H1 (cell line): ENCODE measurements at regions not wholly inside any gene's neighbourhood (a gene's known extent, or its start where the extent isn't known, plus 50 kb on each side); places are given as distances from the start of the nearest gene placed in this dataset.
A peak's percentile ranks its signal among the peaks of the same experiment; 100 is the strongest.

Source experiments
- CTCF ChIA-PET: fragments of 300-600 bp; sonication (Branson Sonifier 250); formaldehyde crosslinking; loops from one replicate; lab custom pipeline; 2021; ENCODE audit not compliant: partially characterized antibody; lab: Charles Lee
- POLR2A ChIA-PET: fragments of 300-600 bp; sonication (Branson Sonifier 250); formaldehyde crosslinking; loops from one replicate; lab custom pipeline; 2021; ENCODE audit warnings: inconsistent platforms; ENCODE audit not compliant: partially characterized antibody; lab: Charles Lee
- DNase-seq, 2 experiments: peaks; one replicate each; pipeline versions ENCODE4 v3.0.0 to v3.0.0-alpha.2; 2010 to 2022; ENCODE audit warnings: low spot score in 2 of 2, low read depth in 1 of 2, mixed read lengths in 1 of 2
- FAIRE-seq: peaks from 2 replicates; lab custom pipeline; 2011; peaks lifted over from hg19 to GRCh38; lab: Jason Lieb, UNC
- H2AFZ ChIP-seq: 2 replicates; pipeline ENCODE4 v1.8.1; 2012; ENCODE audit warnings: low read length, inconsistent platforms
- H2AK5ac ChIP-seq: 2 replicates; pipeline ENCODE4 v1.6.1; 2013; ENCODE audit warnings: low read depth, low read length
- H2BK120ac ChIP-seq: replicated peaks from 2 replicates; pipeline ENCODE3; 2013; ENCODE audit warnings: low read depth, low read length, inconsistent platforms
- H2BK12ac ChIP-seq: 2 replicates; pipeline ENCODE4 v1.6.1; 2013; ENCODE audit warnings: low read depth, low read length
- H2BK15ac ChIP-seq: 2 replicates; pipeline ENCODE4 v1.6.1; 2013; ENCODE audit warnings: low read length
- H2BK20ac ChIP-seq: 2 replicates; pipeline ENCODE4 v1.6.1; 2013; ENCODE audit warnings: low read length
- H2BK5ac ChIP-seq: 2 replicates; pipeline ENCODE4 v1.6.1; 2013; ENCODE audit warnings: low read depth, low read length
- H3K14ac ChIP-seq: 2 replicates; pipeline ENCODE4 v1.6.1; 2013; ENCODE audit warnings: inconsistent platforms; ENCODE audit not compliant: insufficient read length
- H3K18ac ChIP-seq: 2 replicates; pipeline ENCODE4 v1.6.1; 2013; ENCODE audit warnings: low read length; ENCODE audit errors: extremely low read depth
- H3K23ac ChIP-seq: 2 replicates; pipeline ENCODE4 v1.6.1; 2013; ENCODE audit warnings: inconsistent platforms; ENCODE audit not compliant: insufficient read length
- H3K23me2 ChIP-seq: 2 replicates; pipeline ENCODE4 v1.6.1; 2013; ENCODE audit warnings: low read depth, low read length
- H3K27ac ChIP-seq: 2 replicates; pipeline ENCODE4 v1.6.1; 2011; ENCODE audit warnings: low read depth, low read length, inconsistent platforms
- H3K27me3 ChIP-seq, 4 experiments: replicated peaks in 1 of 4; 1 replicate in 1 of 4; 2 replicates in 3 of 4; pipeline versions ENCODE4 v1.6.1 to v1.8.1; 2011 to 2013; ENCODE audit warnings: low read length in 3 of 4, mild to moderate bottlenecking in 3 of 4, inconsistent platforms in 2 of 4, mixed read lengths in 2 of 4, moderate library complexity in 1 of 4; ENCODE audit not compliant: control insufficient read depth in 3 of 4, insufficient read depth in 3 of 4; ENCODE audit errors: extremely low read depth in 1 of 4
- H3K36me3 ChIP-seq, 4 experiments: 2 replicates each; pipeline versions ENCODE4 v1.6.1 to v1.8.1; 2011 to 2013; ENCODE audit warnings: mild to moderate bottlenecking in 4 of 4, low read length in 3 of 4, moderate library complexity in 2 of 4, control low read depth in 1 of 4, inconsistent platforms in 1 of 4; ENCODE audit not compliant: insufficient read depth in 4 of 4, control insufficient read depth in 2 of 4
- H3K4ac ChIP-seq: replicated peaks from 2 replicates; pipeline ENCODE3; 2013; ENCODE audit warnings: low read length, low read depth, mixed read lengths, inconsistent platforms; ENCODE audit not compliant: insufficient read length
- H3K4me1 ChIP-seq, 4 experiments: replicated peaks in 1 of 4; 1 replicate in 1 of 4; 2 replicates in 3 of 4; pipeline versions ENCODE4 v1.6.1 to v1.8.1; 2011 to 2013; ENCODE audit warnings: low read length in 3 of 4, inconsistent platforms in 2 of 4, mixed read lengths in 1 of 4; ENCODE audit not compliant: insufficient read depth in 4 of 4, control insufficient read depth in 3 of 4
- H3K4me2 ChIP-seq, 2 experiments: 2 replicates each; pipeline versions ENCODE4 v1.6.1 to v1.8.1; 2011 to 2013; ENCODE audit warnings: low read depth in 2 of 2, low read length in 2 of 2, control low read depth in 1 of 2, inconsistent platforms in 1 of 2, mild to moderate bottlenecking in 1 of 2; ENCODE audit not compliant: insufficient read depth in 1 of 2
- H3K4me3 ChIP-seq, 4 experiments: fragments of 200-600, 300-600 bp in 1 of 4; sonication (generic), shearing (Covaris generic), sonication (Bioruptor Twin) in 1 of 4; 2 replicates each; pipeline versions ENCODE4 v1.5.1 to v1.8.1; 2011 to 2016; ENCODE audit warnings: low read length in 4 of 4, low read depth in 3 of 4, control low read depth in 2 of 4, inconsistent platforms in 2 of 4, mild to moderate bottlenecking in 2 of 4, mixed read lengths in 1 of 4, moderate library complexity in 1 of 4; ENCODE audit not compliant: insufficient read depth in 2 of 4; ENCODE audit errors: extremely low read depth in 1 of 4
- H3K56ac ChIP-seq: replicated peaks from 2 replicates; pipeline ENCODE3; 2013; ENCODE audit warnings: low read depth, mild to moderate bottlenecking, mixed read lengths, low read length, inconsistent platforms; ENCODE audit not compliant: insufficient read length
- H3K79me1 ChIP-seq: 2 replicates; pipeline ENCODE4 v1.6.1; 2013; ENCODE audit warnings: low read depth, low read length, control low read depth
- H3K79me2 ChIP-seq, 2 experiments: 2 replicates each; pipeline versions ENCODE4 v1.6.1 to v1.8.1; 2012 to 2013; ENCODE audit warnings: low read length in 2 of 2, mild to moderate bottlenecking in 2 of 2, inconsistent platforms in 1 of 2; ENCODE audit not compliant: insufficient read depth in 2 of 2, control insufficient read depth in 1 of 2
- H3K9ac ChIP-seq, 4 experiments: replicated peaks in 1 of 4; 1 replicate in 1 of 4; 2 replicates in 3 of 4; pipeline versions ENCODE4 v1.6.1 to v1.8.1; 2011 to 2013; ENCODE audit warnings: low read depth in 3 of 4, low read length in 3 of 4, control low read depth in 2 of 4, mild to moderate bottlenecking in 2 of 4, moderate library complexity in 2 of 4, inconsistent platforms in 1 of 4; ENCODE audit errors: extremely low read depth in 1 of 4
- H3K9me3 ChIP-seq, 2 experiments: 2 replicates each; pipeline versions ENCODE4 v1.6.1 to v1.8.1; 2012 to 2013; ENCODE audit warnings: mild to moderate bottlenecking in 2 of 2, moderate library complexity in 2 of 2, control low read depth in 1 of 2, inconsistent platforms in 1 of 2, low read depth in 1 of 2, low read length in 1 of 2, mixed read lengths in 1 of 2; ENCODE audit not compliant: insufficient read depth in 2 of 2
- H4K20me1 ChIP-seq, 2 experiments: replicated peaks in 1 of 2; 2 replicates each; pipeline versions ENCODE3 to v1.8.1; 2011 to 2013; ENCODE audit warnings: inconsistent platforms in 2 of 2, low read length in 2 of 2, mild to moderate bottlenecking in 1 of 2; ENCODE audit not compliant: insufficient read depth in 2 of 2, control insufficient read depth in 1 of 2
- H4K5ac ChIP-seq: 2 replicates; pipeline ENCODE4 v1.6.1; 2013; ENCODE audit warnings: low read length, low read depth, mixed read lengths, inconsistent platforms; ENCODE audit not compliant: insufficient read length
- H4K8ac ChIP-seq: 2 replicates; pipeline ENCODE4 v1.8.0; 2013; ENCODE audit warnings: mild to moderate bottlenecking, moderate library complexity, low read length, inconsistent platforms; ENCODE audit not compliant: insufficient read depth; ENCODE audit errors: extremely low read depth
- H4K91ac ChIP-seq: replicated peaks from 2 replicates; pipeline ENCODE3; 2013; ENCODE audit warnings: low read length, mixed read lengths, inconsistent platforms; ENCODE audit not compliant: insufficient read length
- EGR1 ChIP-seq: IDR thresholded peaks from 2 replicates; pipeline ENCODE4 v1.6.1; 2011; ENCODE audit warnings: low read depth, low read length, borderline replicate concordance
- RXRA ChIP-seq: IDR thresholded peaks from 2 replicates; pipeline ENCODE4 v1.6.1; 2011; ENCODE audit warnings: low read depth, mild to moderate bottlenecking, low read length, moderate library complexity; ENCODE audit not compliant: insufficient read depth

GRCh38 chr9:104256696-104257062 lies 162.6 kb downstream of the SMC2 start:
- no peak overlapping the region for H3K56ac ChIP-seq
- FAIRE-seq, result no peak
- no peak for TF ChIP-seq EGR1
- TF ChIP-seq RXRA, result no peak
- TF ChIP-seq, all 59 proteins: peak for 0
- no peak overlapping the region for H4K8ac ChIP-seq
- H2BK12ac ChIP-seq, result no peak overlapping the region
- no peak overlapping the region for H3K9ac ChIP-seq
- H3K4me2 ChIP-seq, result no peak overlapping the region
- H3K9me3 ChIP-seq, result no peaks in the 10 kb centered on the region
- CTCF ChIA-PET, result no interaction called here
- no peaks in the 10 kb centered on the region for H3K27me3 ChIP-seq
- no peak overlapping the region for H2BK15ac ChIP-seq
- no peak overlapping the region for H2BK120ac ChIP-seq
- no peak overlapping the region; the same call in 1 of the 2 replicates for H2BK20ac ChIP-seq
- no peak overlapping the region for H3K14ac ChIP-seq
- no peak overlapping the region for H2AFZ ChIP-seq
- H4K20me1 ChIP-seq, result no peaks in the 10 kb centered on the region
- H3K4me3 ChIP-seq, result no peak overlapping the region
- H3K36me3 ChIP-seq, result peaks cover 0 to 5% (median 0%) of the 10 kb centered on the region in 4 experiments; a peak in 1 of 8 replicates
- H3K79me2 ChIP-seq, result no peaks in the 10 kb centered on the region
- peak overlapping the region; percentile 44 for H4K91ac ChIP-seq
- H3K23ac ChIP-seq, result no peak overlapping the region
- peaks cover 0 to 24% (median 3%) of the 10 kb centered on the region in 4 experiments; a peak in 2 of 7 replicates for H3K4me1 ChIP-seq
- H4K5ac ChIP-seq, result no peak overlapping the region
- no peak overlapping the region for H3K18ac ChIP-seq
- peak overlapping the region; percentile 55; the same call in 1 of the 2 replicates for H2BK5ac ChIP-seq
- H3K79me1 ChIP-seq, result no peaks in the 10 kb centered on the region
- DNase-seq, result no peak
- no peak overlapping the region for H3K4ac ChIP-seq
- POLR2A ChIA-PET, result no interaction called here
- no peaks in the 10 kb centered on the region; the same call in 1 of the 2 replicates for H3K23me2 ChIP-seq
- no peak overlapping the region for H3K27ac ChIP-seq
- no peak overlapping the region for H2AK5ac ChIP-seq
